Kidney epithelial cell (primary cell): ENCODE measurements at regions not wholly inside any gene's neighbourhood (a gene's known extent, or its start where the extent isn't known, plus 50 kb on each side); places are given as distances from the start of the nearest gene placed in this dataset.

Experiments used
- DNase-seq: peaks from one replicate; pipeline ENCODE4 v3.0.0-alpha.2; 2010; ENCODE audit warnings: low read depth
- H3K27me3 ChIP-seq: 2 replicates; pipeline ENCODE4 v1.6.0; 2011; ENCODE audit warnings: low read length; ENCODE audit not compliant: control insufficient read depth, insufficient read depth
- H3K36me3 ChIP-seq: 2 replicates; pipeline ENCODE4 v1.5.1; 2011; ENCODE audit warnings: low read length; ENCODE audit not compliant: control insufficient read depth, insufficient read depth
- H3K4me3 ChIP-seq: 2 replicates; pipeline ENCODE4 v1.5.1; 2011; ENCODE audit warnings: low read depth, mild to moderate bottlenecking, control low read depth, low read length
- TF ChIP-seq, protein P1 (sequence below): IDR thresholded peaks from 2 replicates; pipeline ENCODE4 v1.5.1; 2011; ENCODE audit warnings: mild to moderate bottlenecking, moderate library complexity, low read length, control low read depth, inconsistent platforms; ENCODE audit not compliant: insufficient read depth, poor library complexity, severe bottlenecking

DNA sequence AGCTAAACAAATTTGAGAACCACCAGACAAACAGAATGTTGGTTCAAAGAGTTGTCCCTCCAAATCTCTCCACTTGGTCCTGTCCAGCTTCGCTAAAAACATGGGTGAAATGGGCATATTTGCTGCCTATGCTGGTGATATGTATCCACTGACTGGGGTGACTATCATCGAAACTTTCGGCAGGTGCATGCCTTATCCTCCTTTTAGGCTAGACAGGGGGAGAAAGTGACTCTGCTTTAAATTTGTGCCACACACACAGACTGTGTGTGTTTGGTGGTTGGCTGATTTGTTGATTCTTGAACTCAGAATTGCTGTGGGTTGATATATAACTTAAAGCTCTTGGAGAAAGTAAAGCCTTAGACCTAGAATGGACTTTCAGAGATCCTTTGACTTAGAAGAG, 324.1 kb upstream of the NT5C1B start:
- Histone ChIP-seq H3K27me3 (no peaks in the 10 kb centered on the region), H3K4me3 (no peak overlapping the region), H3K36me3 (no peaks in the 10 kb centered on the region)
- TF ChIP-seq, protein P1, sequence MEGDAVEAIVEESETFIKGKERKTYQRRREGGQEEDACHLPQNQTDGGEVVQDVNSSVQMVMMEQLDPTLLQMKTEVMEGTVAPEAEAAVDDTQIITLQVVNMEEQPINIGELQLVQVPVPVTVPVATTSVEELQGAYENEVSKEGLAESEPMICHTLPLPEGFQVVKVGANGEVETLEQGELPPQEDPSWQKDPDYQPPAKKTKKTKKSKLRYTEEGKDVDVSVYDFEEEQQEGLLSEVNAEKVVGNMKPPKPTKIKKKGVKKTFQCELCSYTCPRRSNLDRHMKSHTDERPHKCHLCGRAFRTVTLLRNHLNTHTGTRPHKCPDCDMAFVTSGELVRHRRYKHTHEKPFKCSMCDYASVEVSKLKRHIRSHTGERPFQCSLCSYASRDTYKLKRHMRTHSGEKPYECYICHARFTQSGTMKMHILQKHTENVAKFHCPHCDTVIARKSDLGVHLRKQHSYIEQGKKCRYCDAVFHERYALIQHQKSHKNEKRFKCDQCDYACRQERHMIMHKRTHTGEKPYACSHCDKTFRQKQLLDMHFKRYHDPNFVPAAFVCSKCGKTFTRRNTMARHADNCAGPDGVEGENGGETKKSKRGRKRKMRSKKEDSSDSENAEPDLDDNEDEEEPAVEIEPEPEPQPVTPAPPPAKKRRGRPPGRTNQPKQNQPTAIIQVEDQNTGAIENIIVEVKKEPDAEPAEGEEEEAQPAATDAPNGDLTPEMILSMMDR, result no peak
- DNase-seq, result no peak

DNA sequence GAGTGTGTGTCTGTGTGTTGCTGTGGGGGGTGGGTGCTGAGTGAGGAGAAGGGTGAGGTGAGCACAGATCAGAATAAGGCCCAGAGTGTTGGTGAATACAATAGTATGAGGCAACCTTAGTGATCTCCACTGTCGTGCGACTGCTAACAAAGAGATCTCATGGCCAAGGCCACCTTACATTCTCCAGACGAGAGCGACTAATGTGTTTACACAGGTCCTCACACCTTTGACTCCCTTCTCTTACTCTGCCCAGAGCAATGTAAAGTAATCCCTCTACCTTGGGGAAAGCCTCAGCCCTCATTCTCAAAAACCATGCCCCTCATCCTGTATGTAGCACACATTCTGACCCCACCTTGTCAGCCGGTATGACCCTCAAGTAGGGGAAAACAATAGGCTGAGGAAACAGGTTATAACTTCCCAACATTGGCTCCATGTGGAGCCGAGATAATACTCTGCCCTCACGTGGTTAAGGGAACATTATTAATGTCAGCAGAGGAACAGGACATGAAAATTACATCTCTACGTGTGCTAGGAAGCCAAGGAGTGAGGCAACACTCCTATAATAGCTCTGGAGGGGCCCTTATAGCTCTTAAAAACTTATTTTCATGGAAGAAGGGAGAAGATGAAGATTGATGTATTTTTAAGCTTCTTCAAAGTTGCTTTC, 323.0 kb upstream of the NT5C1B start:
- DNase-seq, result no peak
- H3K36me3 ChIP-seq, result no peaks in the 10 kb centered on the region
- peaks cover 2% of the 10 kb centered on the region for H3K27me3 ChIP-seq
- H3K4me3 ChIP-seq, result no peak overlapping the region
- TF ChIP-seq, protein P1, result no peak

DNA sequence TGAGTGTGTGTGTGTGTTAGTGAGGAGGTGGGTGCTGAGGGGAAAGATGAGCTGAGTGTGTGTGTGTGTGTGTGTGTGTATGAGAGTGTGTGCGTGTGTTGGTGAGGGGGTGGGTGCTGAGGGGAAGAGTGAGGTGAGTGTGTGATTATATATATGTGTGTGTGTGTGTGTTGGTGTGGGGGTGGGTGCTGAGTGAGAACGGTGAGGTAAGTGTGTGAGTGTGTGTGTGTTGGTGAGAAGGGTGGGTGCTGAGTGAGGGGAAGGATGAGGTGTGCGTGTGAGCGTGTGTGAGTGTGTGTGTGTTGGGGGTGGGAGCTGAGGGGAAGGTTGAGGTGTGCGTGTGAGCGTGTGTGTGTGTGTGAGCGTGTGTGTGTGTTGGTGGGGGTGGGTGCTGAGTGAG, 322.0 kb upstream of the NT5C1B start:
- DNase-seq, result no peak
- Histone ChIP-seq H3K36me3 (no peaks in the 10 kb centered on the region), H3K4me3 (no peak overlapping the region), H3K27me3 (peaks cover 2% of the 10 kb centered on the region)
- TF ChIP-seq, protein P1, result no peak

DNA sequence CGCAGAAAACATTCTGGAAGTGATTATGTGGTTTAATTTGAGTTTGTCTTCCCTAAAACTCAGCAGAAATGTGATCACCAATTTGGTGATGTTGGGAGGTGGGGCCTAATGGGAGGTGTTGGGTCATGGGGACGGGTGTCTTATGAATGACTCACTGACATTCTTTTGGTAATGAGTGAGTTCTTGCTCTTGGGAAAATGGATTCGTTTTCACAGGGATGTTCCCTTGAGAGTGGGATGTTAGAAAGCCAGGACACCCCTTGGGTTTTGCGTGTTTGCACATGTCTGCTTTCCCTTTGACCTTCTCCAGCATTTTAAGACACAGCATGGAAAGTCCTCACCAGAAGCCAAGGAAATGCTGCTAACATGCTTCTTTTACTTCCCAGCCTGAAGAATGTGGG, 321.5 kb upstream of the NT5C1B start:
- peak; percentile 43 for DNase-seq
- TF ChIP-seq, protein P1, result no peak

DNA sequence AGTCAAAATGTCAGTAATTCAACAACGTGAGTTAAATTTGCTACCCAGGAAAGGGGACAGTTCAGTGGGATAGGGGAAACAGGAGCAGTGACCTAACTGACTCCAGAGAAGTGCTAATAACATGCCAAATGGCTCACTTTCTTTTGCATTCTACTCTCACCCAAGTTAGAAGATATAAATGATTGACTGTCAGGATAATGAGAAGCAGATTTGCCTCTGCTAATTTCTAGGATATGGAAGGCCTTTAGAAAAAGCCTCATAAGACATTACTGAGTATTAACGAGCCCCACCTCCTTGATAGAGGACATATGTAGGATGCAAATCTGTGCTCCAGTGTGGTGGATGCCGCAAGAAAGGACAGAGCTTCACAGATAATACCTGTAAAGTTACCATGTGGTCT, 318.6 kb upstream of the NT5C1B start:
- TF ChIP-seq, protein P1, result no peak

More for the DNA sequence above, 321.5 kb upstream of the NT5C1B start:
- H3K36me3 ChIP-seq, result no peaks in the 10 kb centered on the region
- H3K27me3 ChIP-seq, result peaks cover 2% of the 10 kb centered on the region
- no peak overlapping the region for H3K4me3 ChIP-seq

DNA sequence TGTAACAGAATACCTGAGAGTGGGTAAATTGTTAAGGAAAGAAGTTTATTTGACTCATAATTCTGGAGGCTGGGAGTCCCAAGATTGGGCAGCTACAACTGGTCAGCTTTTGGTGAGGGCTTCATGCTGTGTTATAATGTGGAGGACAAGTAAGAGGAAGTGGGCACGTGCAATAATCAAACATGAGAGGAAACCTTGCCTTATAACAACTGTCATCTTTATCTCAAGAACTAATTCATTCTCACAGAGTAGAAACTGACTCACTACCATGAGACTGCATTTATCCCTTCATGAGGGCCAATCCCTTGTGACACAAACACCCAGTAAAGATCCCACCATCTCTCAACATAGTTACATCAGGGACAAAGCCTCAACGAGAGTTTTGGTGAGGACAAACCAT, 318.1 kb upstream of the NT5C1B start:
- no peaks in the 10 kb centered on the region for H3K36me3 ChIP-seq
- TF ChIP-seq, protein P1, result no peak
- no peak overlapping the region for H3K4me3 ChIP-seq
- H3K27me3 ChIP-seq, result peaks cover 4% of the 10 kb centered on the region
- DNase-seq, result no peak

More for the DNA sequence above, 318.6 kb upstream of the NT5C1B start:
- peaks cover 4% of the 10 kb centered on the region for H3K27me3 ChIP-seq
- no peak for DNase-seq
- no peak overlapping the region for H3K4me3 ChIP-seq
- H3K36me3 ChIP-seq, result no peaks in the 10 kb centered on the region
